ENCODE measurements at regions not wholly inside any gene's neighbourhood (a gene's known extent, or its start where the extent isn't known, plus 50 kb on each side); places are given as distances from the start of the nearest gene placed in this dataset.

DNA sequence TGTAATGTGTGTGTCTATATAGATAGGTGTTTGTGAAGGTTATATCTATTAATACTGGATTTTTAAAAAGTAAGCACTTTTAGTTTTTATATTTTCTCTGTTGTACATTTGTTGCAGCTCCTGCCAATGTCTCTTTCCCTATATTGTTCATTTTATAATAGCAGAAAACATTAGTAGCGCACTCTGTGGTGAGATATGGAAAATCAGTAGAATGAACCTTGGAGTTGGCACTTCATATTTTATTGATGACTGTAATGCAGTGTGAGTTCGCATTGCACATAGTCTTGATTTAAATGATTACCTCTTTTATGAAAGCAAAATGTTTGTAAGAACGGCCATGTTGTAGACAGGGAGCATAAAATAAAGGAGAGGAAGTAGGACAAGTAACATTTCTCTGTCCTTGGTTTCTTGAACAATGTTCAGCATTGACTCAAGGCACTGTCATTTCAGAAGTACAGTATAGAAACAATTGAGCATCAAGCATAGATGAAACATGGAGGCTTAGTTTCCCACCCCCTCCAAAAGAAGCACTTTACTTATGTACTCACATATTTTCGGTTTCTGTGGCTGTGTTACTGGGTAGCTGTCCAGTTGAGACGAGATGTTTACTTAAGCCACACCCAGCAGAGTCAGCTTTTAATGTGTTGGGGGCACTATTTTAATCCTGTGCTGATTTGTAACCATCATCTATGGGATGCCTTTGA is 74.0 kb downstream of the TANC2 start (continued):
- no peak for TF ChIP-seq POLR2AphosphoS5 (IDR thresholded peaks at IDR 0.05; ENCODE audit: low read depth)
- no peak for TF ChIP-seq ZNF114 (CRISPR knock-in tag; IDR thresholded peaks at IDR 0.05)
- no peak for TF ChIP-seq ZNF331 (CRISPR knock-in tag; IDR thresholded peaks at IDR 0.05; ENCODE audit: low read depth)

DNA sequence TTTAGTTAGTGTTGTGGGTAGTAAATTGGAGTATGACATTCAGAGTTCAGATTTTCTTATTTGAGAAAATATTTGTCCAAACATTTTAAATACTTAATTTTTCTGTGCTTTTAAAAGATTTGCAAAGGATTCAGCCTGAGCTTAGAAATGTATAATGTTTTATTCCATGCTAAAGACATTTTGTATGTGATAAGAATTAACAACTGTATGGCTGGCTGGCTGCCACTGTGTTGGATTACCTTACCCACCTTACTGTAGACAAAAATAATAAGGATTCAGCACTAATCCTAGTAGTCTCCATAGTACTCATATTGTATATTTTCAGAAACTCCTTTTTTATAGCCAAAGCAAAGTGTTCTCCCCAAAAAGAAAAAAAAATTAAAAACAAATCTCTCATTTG is 74.8 kb downstream of the TANC2 start:
- no peak overlapping the region for H3K27ac Mint-ChIP-seq
- Histone ChIP-seq H3K4me3 (no peak overlapping the region), H3K27me3 (ENCODE audit: insufficient read depth) (no peaks in the 10 kb centered on the region), H3K36me3 (ENCODE audit: insufficient read depth) (no peaks in the 10 kb centered on the region), H3K79me2 (replicated peaks; ENCODE audit: insufficient read depth) (no peaks in the 10 kb centered on the region), H2AFZ (no peak overlapping the region), H3K4me2 (no peak overlapping the region), H4K20me1 (replicated peaks; ENCODE audit: insufficient read depth) (no peaks in the 10 kb centered on the region), H3K9me2 (ENCODE audit: insufficient read depth) (no peaks in the 10 kb centered on the region), H3K27ac (ENCODE audit: low read depth) (no peak overlapping the region), H3F3A (replicated peaks; ENCODE audit: low read depth) (no peaks in the 10 kb centered on the region), H3K4me1 (ENCODE audit: insufficient read depth) (peaks cover 30% of the 10 kb centered on the region)
- no peak overlapping the region for H3K4me3 Mint-ChIP-seq
- peaks cover 34% of the 10 kb centered on the region for H3K4me1 Mint-ChIP-seq
- TF ChIP-seq EZH2phosphoT487 (IDR thresholded peaks at IDR 0.05; ENCODE audit: unreplicated experiment) (no peak), EZH2 (IDR thresholded peaks at IDR 0.05; ENCODE audit: low read depth, unreplicated experiment) (no peak), ZNF331 (CRISPR knock-in tag; IDR thresholded peaks at IDR 0.05; ENCODE audit: low read depth) (no peak), CREB1 (CRISPR knock-in tag; IDR thresholded peaks at IDR 0.05; ENCODE audit: low read depth) (no peak), STAT1 (IDR thresholded peaks at IDR 0.05; ENCODE audit: unreplicated experiment) (no peak), ZNF114 (CRISPR knock-in tag; IDR thresholded peaks at IDR 0.05) (no peak), POLR2AphosphoS5 (IDR thresholded peaks at IDR 0.05; ENCODE audit: low read depth) (no peak), JUNB (IDR thresholded peaks at IDR 0.05; ENCODE audit: unreplicated experiment) (no peak), NANOG (IDR thresholded peaks at IDR 0.05; ENCODE audit: borderline replicate concordance) (no peak)
- TF ChIP-seq, protein P1, sequence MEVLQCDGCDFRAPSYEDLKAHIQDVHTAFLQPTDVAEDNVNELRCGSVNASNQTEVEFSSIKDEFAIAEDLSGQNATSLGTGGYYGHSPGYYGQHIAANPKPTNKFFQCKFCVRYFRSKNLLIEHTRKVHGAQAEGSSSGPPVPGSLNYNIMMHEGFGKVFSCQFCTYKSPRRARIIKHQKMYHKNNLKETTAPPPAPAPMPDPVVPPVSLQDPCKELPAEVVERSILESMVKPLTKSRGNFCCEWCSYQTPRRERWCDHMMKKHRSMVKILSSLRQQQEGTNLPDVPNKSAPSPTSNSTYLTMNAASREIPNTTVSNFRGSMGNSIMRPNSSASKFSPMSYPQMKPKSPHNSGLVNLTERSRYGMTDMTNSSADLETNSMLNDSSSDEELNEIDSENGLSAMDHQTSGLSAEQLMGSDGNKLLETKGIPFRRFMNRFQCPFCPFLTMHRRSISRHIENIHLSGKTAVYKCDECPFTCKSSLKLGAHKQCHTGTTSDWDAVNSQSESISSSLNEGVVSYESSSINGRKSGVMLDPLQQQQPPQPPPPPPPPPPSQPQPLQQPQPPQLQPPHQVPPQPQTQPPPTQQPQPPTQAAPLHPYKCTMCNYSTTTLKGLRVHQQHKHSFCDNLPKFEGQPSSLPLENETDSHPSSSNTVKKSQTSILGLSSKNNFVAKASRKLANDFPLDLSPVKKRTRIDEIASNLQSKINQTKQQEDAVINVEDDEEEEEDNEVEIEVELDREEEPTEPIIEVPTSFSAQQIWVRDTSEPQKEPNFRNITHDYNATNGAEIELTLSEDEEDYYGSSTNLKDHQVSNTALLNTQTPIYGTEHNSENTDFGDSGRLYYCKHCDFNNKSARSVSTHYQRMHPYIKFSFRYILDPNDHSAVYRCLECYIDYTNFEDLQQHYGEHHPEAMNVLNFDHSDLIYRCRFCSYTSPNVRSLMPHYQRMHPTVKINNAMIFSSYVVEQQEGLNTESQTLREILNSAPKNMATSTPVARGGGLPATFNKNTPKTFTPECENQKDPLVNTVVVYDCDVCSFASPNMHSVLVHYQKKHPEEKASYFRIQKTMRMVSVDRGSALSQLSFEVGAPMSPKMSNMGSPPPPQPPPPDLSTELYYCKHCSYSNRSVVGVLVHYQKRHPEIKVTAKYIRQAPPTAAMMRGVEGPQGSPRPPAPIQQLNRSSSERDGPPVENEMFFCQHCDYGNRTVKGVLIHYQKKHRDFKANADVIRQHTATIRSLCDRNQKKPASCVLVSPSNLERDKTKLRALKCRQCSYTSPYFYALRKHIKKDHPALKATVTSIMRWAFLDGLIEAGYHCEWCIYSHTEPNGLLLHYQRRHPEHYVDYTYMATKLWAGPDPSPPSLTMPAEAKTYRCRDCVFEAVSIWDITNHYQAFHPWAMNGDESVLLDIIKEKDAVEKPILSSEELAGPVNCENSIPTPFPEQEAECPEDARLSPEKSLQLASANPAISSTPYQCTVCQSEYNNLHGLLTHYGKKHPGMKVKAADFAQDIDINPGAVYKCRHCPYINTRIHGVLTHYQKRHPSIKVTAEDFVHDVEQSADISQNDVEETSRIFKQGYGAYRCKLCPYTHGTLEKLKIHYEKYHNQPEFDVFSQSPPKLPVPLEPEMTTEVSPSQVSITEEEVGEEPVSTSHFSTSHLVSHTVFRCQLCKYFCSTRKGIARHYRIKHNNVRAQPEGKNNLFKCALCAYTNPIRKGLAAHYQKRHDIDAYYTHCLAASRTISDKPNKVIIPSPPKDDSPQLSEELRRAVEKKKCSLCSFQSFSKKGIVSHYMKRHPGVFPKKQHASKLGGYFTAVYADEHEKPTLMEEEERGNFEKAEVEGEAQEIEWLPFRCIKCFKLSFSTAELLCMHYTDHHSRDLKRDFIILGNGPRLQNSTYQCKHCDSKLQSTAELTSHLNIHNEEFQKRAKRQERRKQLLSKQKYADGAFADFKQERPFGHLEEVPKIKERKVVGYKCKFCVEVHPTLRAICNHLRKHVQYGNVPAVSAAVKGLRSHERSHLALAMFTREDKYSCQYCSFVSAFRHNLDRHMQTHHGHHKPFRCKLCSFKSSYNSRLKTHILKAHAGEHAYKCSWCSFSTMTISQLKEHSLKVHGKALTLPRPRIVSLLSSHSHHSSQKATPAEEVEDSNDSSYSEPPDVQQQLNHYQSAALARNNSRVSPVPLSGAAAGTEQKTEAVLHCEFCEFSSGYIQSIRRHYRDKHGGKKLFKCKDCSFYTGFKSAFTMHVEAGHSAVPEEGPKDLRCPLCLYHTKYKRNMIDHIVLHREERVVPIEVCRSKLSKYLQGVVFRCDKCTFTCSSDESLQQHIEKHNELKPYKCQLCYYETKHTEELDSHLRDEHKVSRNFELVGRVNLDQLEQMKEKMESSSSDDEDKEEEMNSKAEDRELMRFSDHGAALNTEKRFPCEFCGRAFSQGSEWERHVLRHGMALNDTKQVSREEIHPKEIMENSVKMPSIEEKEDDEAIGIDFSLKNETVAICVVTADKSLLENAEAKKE (CRISPR knock-in tag; IDR thresholded peaks at IDR 0.05), result no peak
- TF ChIP-seq, protein P2, sequence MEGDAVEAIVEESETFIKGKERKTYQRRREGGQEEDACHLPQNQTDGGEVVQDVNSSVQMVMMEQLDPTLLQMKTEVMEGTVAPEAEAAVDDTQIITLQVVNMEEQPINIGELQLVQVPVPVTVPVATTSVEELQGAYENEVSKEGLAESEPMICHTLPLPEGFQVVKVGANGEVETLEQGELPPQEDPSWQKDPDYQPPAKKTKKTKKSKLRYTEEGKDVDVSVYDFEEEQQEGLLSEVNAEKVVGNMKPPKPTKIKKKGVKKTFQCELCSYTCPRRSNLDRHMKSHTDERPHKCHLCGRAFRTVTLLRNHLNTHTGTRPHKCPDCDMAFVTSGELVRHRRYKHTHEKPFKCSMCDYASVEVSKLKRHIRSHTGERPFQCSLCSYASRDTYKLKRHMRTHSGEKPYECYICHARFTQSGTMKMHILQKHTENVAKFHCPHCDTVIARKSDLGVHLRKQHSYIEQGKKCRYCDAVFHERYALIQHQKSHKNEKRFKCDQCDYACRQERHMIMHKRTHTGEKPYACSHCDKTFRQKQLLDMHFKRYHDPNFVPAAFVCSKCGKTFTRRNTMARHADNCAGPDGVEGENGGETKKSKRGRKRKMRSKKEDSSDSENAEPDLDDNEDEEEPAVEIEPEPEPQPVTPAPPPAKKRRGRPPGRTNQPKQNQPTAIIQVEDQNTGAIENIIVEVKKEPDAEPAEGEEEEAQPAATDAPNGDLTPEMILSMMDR (conservative IDR thresholded peaks at IDR 0.05; ENCODE audit: low read depth in 2 of 2), result no peak
- TF ChIP-seq, protein P3, sequence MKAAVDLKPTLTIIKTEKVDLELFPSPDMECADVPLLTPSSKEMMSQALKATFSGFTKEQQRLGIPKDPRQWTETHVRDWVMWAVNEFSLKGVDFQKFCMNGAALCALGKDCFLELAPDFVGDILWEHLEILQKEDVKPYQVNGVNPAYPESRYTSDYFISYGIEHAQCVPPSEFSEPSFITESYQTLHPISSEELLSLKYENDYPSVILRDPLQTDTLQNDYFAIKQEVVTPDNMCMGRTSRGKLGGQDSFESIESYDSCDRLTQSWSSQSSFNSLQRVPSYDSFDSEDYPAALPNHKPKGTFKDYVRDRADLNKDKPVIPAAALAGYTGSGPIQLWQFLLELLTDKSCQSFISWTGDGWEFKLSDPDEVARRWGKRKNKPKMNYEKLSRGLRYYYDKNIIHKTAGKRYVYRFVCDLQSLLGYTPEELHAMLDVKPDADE (IDR thresholded peaks at IDR 0.05), result no peak
- TF ChIP-seq, protein P4, sequence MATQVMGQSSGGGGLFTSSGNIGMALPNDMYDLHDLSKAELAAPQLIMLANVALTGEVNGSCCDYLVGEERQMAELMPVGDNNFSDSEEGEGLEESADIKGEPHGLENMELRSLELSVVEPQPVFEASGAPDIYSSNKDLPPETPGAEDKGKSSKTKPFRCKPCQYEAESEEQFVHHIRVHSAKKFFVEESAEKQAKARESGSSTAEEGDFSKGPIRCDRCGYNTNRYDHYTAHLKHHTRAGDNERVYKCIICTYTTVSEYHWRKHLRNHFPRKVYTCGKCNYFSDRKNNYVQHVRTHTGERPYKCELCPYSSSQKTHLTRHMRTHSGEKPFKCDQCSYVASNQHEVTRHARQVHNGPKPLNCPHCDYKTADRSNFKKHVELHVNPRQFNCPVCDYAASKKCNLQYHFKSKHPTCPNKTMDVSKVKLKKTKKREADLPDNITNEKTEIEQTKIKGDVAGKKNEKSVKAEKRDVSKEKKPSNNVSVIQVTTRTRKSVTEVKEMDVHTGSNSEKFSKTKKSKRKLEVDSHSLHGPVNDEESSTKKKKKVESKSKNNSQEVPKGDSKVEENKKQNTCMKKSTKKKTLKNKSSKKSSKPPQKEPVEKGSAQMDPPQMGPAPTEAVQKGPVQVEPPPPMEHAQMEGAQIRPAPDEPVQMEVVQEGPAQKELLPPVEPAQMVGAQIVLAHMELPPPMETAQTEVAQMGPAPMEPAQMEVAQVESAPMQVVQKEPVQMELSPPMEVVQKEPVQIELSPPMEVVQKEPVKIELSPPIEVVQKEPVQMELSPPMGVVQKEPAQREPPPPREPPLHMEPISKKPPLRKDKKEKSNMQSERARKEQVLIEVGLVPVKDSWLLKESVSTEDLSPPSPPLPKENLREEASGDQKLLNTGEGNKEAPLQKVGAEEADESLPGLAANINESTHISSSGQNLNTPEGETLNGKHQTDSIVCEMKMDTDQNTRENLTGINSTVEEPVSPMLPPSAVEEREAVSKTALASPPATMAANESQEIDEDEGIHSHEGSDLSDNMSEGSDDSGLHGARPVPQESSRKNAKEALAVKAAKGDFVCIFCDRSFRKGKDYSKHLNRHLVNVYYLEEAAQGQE (IDR thresholded peaks at IDR 0.05; ENCODE audit: unreplicated experiment), result no peak
- ATAC-seq, result no peak
- no peak for DNase-seq (ENCODE audit: low spot score)
- H3K36me3 Mint-ChIP-seq (ENCODE audit: low read depth), result no peaks in the 10 kb centered on the region
- no peaks in the 10 kb centered on the region for H3K9me3 Mint-ChIP-seq
- no peaks in the 10 kb centered on the region for H3K27me3 Mint-ChIP-seq (ENCODE audit: insufficient read depth, low read depth, poor library complexity)
